K562 (cell line): ENCODE measurements at regions not wholly inside any gene's neighbourhood (a gene's known extent, or its start where the extent isn't known, plus 50 kb on each side); places are given as distances from the start of the nearest gene placed in this dataset.
"Not testable (repeated sequence)": the region's sequence is repeated elsewhere in the genome, so short reads cannot be mapped to it uniquely, and the experiment has no call there.

ENCODE experiments used
- POLR2AphosphoS2 ChIP-seq: IDR thresholded peaks from 2 replicates; pipeline ENCODE4 v1.6.1; 2012; ENCODE audit warnings: low read length, improper control_type of control experiment
- TEAD2 ChIP-seq: fragments of 450-650 bp; IDR thresholded peaks from 2 replicates; pipeline ENCODE4 v1.6.1; 2016; ENCODE audit warnings: missing genetic modification characterization, control low read depth, missing compliant biosample characterization

GRCh38 chr9:66060681-66061080, 323.7 kb downstream of the FOXD4L4 start:
- TF ChIP-seq TEAD2 (tag); POLR2AphosphoS2: not testable (repeated sequence)
